ENCODE measurements at regions not wholly inside any gene's neighbourhood (a gene's known extent, or its start where the extent isn't known, plus 50 kb on each side); places are given as distances from the start of the nearest gene placed in this dataset.

GRCh38 chr9:85129514-85129913 is 460.0 kb downstream of the NTRK2 start:
- H3K27me3 ChIP-seq (ENCODE audit: control insufficient read depth, insufficient read depth, low read length) = no peaks in the 10 kb centered on the region
- in situ Hi-C loops (cut with HindIII; ENCODE audit: low pct_unique_long_range_greater_than_20kb, low sequenced_read_pairs) (no loop called here), intact Hi-C loops (cut with micrococcal nuclease; ENCODE audit: unreplicated experiment) (no loop called here)
- no peaks in the 10 kb centered on the region for H3K9me3 ChIP-seq (ENCODE audit: control insufficient read depth, insufficient read depth, low read depth, low read length)
- H3K4me1 ChIP-seq (ENCODE audit: control insufficient read depth, insufficient read depth, low read length) = no peaks in the 10 kb centered on the region
- TF ChIP-seq POLR2AphosphoS5 (IDR thresholded peaks at IDR 0.05; ENCODE audit: low read depth, low read length) (no peak), TCF7L2 (IDR thresholded peaks at IDR 0.05; ENCODE audit: low read depth, low read length) (no peak), SIN3A (IDR thresholded peaks at IDR 0.05; ENCODE audit: borderline replicate concordance, insufficient read depth, low read depth, low read length) (no peak), CTCF (IDR thresholded peaks at IDR 0.05) (no peak), REST (IDR thresholded peaks at IDR 0.05; ENCODE audit: insufficient read depth in 1 of 2, low read depth in 2 of 2, low read length in 1 of 2) (no peak)
- BruUV-seq (replicated peaks) = no TSS peak
- no peaks in the 10 kb centered on the region for H3K36me3 ChIP-seq (ENCODE audit: control insufficient read depth, insufficient read depth, low read length)
- no peak overlapping the region for H3K27ac ChIP-seq (ENCODE audit: low read length)
- ChIA-PET POLR2A (no interaction called here), CTCF (no interaction called here)
- no peak overlapping the region for H3K4me3 ChIP-seq (ENCODE audit: low read depth in 2 of 2, low read length in 2 of 2)
- ATAC-seq = no peak
- no peak for DNase-seq (ENCODE audit: low read depth, low spot score)

GRCh38 chr9:85118990-85119755 is 449.6 kb downstream of the NTRK2 start:
- Histone ChIP-seq H3K4me1 (ENCODE audit: control insufficient read depth, insufficient read depth, low read length) (no peaks in the 10 kb centered on the region), H3K27ac (ENCODE audit: low read length) (no peak overlapping the region), H3K9me3 (ENCODE audit: control insufficient read depth, insufficient read depth, low read depth, low read length) (no peaks in the 10 kb centered on the region), H3K27me3 (ENCODE audit: control insufficient read depth, insufficient read depth, low read length) (no peaks in the 10 kb centered on the region), H3K4me3 (ENCODE audit: low read depth in 2 of 2, low read length in 2 of 2) (no peak overlapping the region), H3K36me3 (ENCODE audit: control insufficient read depth, insufficient read depth, low read length) (no peaks in the 10 kb centered on the region)
- DNase-seq (ENCODE audit: low read depth, low spot score) (no peak), ATAC-seq (no peak)
- intact Hi-C loops (cut with micrococcal nuclease; ENCODE audit: unreplicated experiment) (no loop called here), in situ Hi-C loops (cut with HindIII; ENCODE audit: low pct_unique_long_range_greater_than_20kb, low sequenced_read_pairs) (no loop called here)
- no peak for TF ChIP-seq SIN3A (IDR thresholded peaks at IDR 0.05; ENCODE audit: borderline replicate concordance, insufficient read depth, low read depth, low read length)
- no peak for TF ChIP-seq TCF7L2 (IDR thresholded peaks at IDR 0.05; ENCODE audit: low read depth, low read length)
- no peak for TF ChIP-seq POLR2AphosphoS5 (IDR thresholded peaks at IDR 0.05; ENCODE audit: low read depth, low read length)
- TF ChIP-seq REST (IDR thresholded peaks at IDR 0.05; ENCODE audit: insufficient read depth in 1 of 2, low read depth in 2 of 2, low read length in 1 of 2) = no peak
- no peak for TF ChIP-seq CTCF (IDR thresholded peaks at IDR 0.05)
- POLR2A ChIA-PET = no interaction called here
- CTCF ChIA-PET = no interaction called here
- no TSS peak for BruUV-seq (replicated peaks)
